IMR-90 (cell line): ENCODE measurements at regions not wholly inside any gene's neighbourhood (a gene's known extent, or its start where the extent isn't known, plus 50 kb on each side); places are given as distances from the start of the nearest gene placed in this dataset.

ENCODE experiments used
- ATAC-seq: fragments of 200-7000 bp; cut with Tn5 transposase; 2 replicates; pipeline ENCODE4 v1.9.1; 2020; ENCODE audit warnings: low read depth, mild to moderate bottlenecking, moderate library complexity
- BruUV-seq: library from RNA; stranded (reverse); fragments of 400-500 nt; replicated peaks from 2 replicates; lab custom pipeline; 2021; lab: Mats Ljungman, UMichigan
- CTCF ChIA-PET: fragments of 300-600 bp; formaldehyde crosslinking; extraction: SDS; loops from one replicate; lab custom pipeline; 2021; ENCODE audit warnings: antibody characterized with exemption; lab: Yijun Ruan, JAX
- POLR2A ChIA-PET: fragments of 300-600 bp; sonication (Branson Sonifier 250); formaldehyde crosslinking; loops from one replicate; lab custom pipeline; 2022; ENCODE audit warnings: antibody characterized with exemption; ENCODE audit not compliant: unreplicated experiment; lab: Charles Lee
- DNase-seq: peaks from one replicate; pipeline ENCODE4 v3.0.0; 2013
- H2AFZ ChIP-seq: replicated peaks from 2 replicates; pipeline ENCODE3; 2013; ENCODE audit warnings: low read length, mild to moderate bottlenecking; ENCODE audit not compliant: poor library complexity
- H2AK5ac ChIP-seq: 2 replicates; pipeline ENCODE4 v1.6.1; 2013; ENCODE audit warnings: low read depth, low read length, inconsistent platforms
- H2AK9ac ChIP-seq: replicated peaks from 2 replicates; pipeline ENCODE3; 2013; ENCODE audit warnings: mild to moderate bottlenecking, low read depth, low read length, moderate library complexity; ENCODE audit not compliant: poor library complexity
- H2BK120ac ChIP-seq: 2 replicates; pipeline ENCODE4 v1.6.1; 2013; ENCODE audit warnings: low read depth, low read length, inconsistent platforms
- H2BK15ac ChIP-seq: 3 replicates; pipeline ENCODE4 v1.6.1; 2013; ENCODE audit warnings: low read depth, low read length, inconsistent platforms
- H2BK20ac ChIP-seq: 2 replicates; pipeline ENCODE4 v1.6.1; 2013; ENCODE audit warnings: low read depth, mild to moderate bottlenecking, inconsistent platforms, low read length, moderate library complexity
- H2BK5ac ChIP-seq: 2 replicates; pipeline ENCODE4 v1.6.1; 2013; ENCODE audit warnings: mild to moderate bottlenecking, low read depth, low read length, inconsistent platforms; ENCODE audit not compliant: poor library complexity, severe bottlenecking
- H3K14ac ChIP-seq: replicated peaks from 2 replicates; pipeline ENCODE4 v1.6.1; 2013; ENCODE audit warnings: low read depth, low read length, inconsistent platforms
- H3K18ac ChIP-seq: 2 replicates; pipeline ENCODE4 v1.6.1; 2013; ENCODE audit warnings: low read depth, low read length, control low read depth
- H3K23ac ChIP-seq: 2 replicates; pipeline ENCODE4 v1.6.1; 2013; ENCODE audit warnings: low read depth, low read length, inconsistent platforms
- H3K27ac ChIP-seq: 2 replicates; pipeline ENCODE4 v1.5.1; 2013; ENCODE audit warnings: mild to moderate bottlenecking, control low read depth, low read length; ENCODE audit not compliant: insufficient read depth
- H3K27me3 ChIP-seq: 2 replicates; pipeline ENCODE4 v1.6.1; 2013; ENCODE audit warnings: low read length; ENCODE audit not compliant: control insufficient read depth, insufficient read depth
- H3K36me3 ChIP-seq: 2 replicates; pipeline ENCODE4 v1.6.1; 2013; ENCODE audit warnings: low read length, mixed read lengths; ENCODE audit not compliant: control insufficient read depth, insufficient read depth
- H3K4ac ChIP-seq: 2 replicates; pipeline ENCODE4 v1.6.1; 2013; ENCODE audit warnings: low read depth, low read length, inconsistent platforms
- H3K4me1 ChIP-seq: 2 replicates; pipeline ENCODE4 v1.6.1; 2013; ENCODE audit warnings: low read length, mixed read lengths; ENCODE audit not compliant: control insufficient read depth, insufficient read depth
- H3K4me2 ChIP-seq: 2 replicates; pipeline ENCODE4 v1.6.1; 2013; ENCODE audit warnings: low read depth, mild to moderate bottlenecking, control low read depth, low read length, moderate library complexity
- H3K4me3 ChIP-seq: 2 replicates; pipeline ENCODE4 v1.5.1; 2013; ENCODE audit warnings: low read depth, mild to moderate bottlenecking, control low read depth, low read length, moderate library complexity; ENCODE audit not compliant: insufficient read depth
- H3K56ac ChIP-seq: 2 replicates; pipeline ENCODE4 v1.6.1; 2013; ENCODE audit warnings: low read length, inconsistent platforms; ENCODE audit not compliant: insufficient read depth; ENCODE audit errors: extremely low read depth
- H3K79me1 ChIP-seq, 2 experiments: 2 replicates each; pipeline ENCODE4 v1.6.1; 2013; ENCODE audit warnings: low read length in 2 of 2, inconsistent platforms in 1 of 2, low read depth in 1 of 2
- H3K9ac ChIP-seq: 2 replicates; pipeline ENCODE4 v1.6.1; 2013; ENCODE audit warnings: low read depth, low read length, control low read depth
- H3K9me1 ChIP-seq: 2 replicates; pipeline ENCODE4 v1.6.1; 2013; ENCODE audit warnings: low read length, inconsistent platforms; ENCODE audit not compliant: insufficient read depth
- H3K9me3 ChIP-seq: 2 replicates; pipeline ENCODE4 v1.6.1; 2013; ENCODE audit warnings: low read length; ENCODE audit not compliant: control insufficient read depth, insufficient read depth
- H4K20me1 ChIP-seq: 2 replicates; pipeline ENCODE4 v1.6.1; 2013; ENCODE audit warnings: low read length, inconsistent platforms; ENCODE audit not compliant: insufficient read depth
- H4K5ac ChIP-seq: 2 replicates; pipeline ENCODE4 v1.6.1; 2013; ENCODE audit warnings: mild to moderate bottlenecking, low read depth, low read length, control low read depth
- H4K8ac ChIP-seq, 2 experiments: 2 replicates each; pipeline ENCODE4 v1.6.1; 2013; ENCODE audit warnings: low read depth in 2 of 2, low read length in 2 of 2, control low read depth in 1 of 2, inconsistent platforms in 1 of 2
- H4K91ac ChIP-seq: 2 replicates; pipeline ENCODE4 v1.6.1; 2013; ENCODE audit warnings: low read depth, low read length, inconsistent platforms; ENCODE audit not compliant: insufficient read depth
- MXI1 ChIP-seq: IDR thresholded peaks from 2 replicates; pipeline ENCODE4 v1.6.1; 2012; ENCODE audit warnings: low read depth, mild to moderate bottlenecking, low read length, moderate library complexity, borderline replicate concordance
- RFX5 ChIP-seq: IDR thresholded peaks from 2 replicates; pipeline ENCODE4 v1.8.0; 2012; ENCODE audit warnings: low read depth, mild to moderate bottlenecking, low read length, moderate library complexity
- SMC3 ChIP-seq: fragments of 150-350 bp; IDR thresholded peaks from 2 replicates; pipeline ENCODE4 v1.6.1; 2016; ENCODE audit warnings: low read depth, mild to moderate bottlenecking, antibody characterized with exemption, low read length, moderate library complexity
- dilution Hi-C: fragments of 300-500 bp; cut with HindIII; formaldehyde crosslinking; loops from one replicate; pipeline ENCODE4 v1.14.3; 2018; ENCODE audit warnings: low sequenced_read_pairs; ENCODE audit not compliant: unreplicated experiment
- in situ Hi-C: fragments of 300-500 bp; cut with MboI; formaldehyde crosslinking; loops from 3 replicates; pipeline ENCODE4 v1.14.3; 2019; ENCODE audit warnings: low sequenced_read_pairs, inconsistent platforms, mixed read lengths
- intact Hi-C: fragments of 100-400 bp; cut with micrococcal nuclease; formaldehyde crosslinking; loops from 2 replicates; pipeline ENCODE4 v1.10.0; 2022
- TF ChIP-seq, protein P1 (sequence below): conservative IDR thresholded peaks from 2 replicates; pipeline ENCODE4 v1.5.1; 2012; ENCODE audit warnings: mild to moderate bottlenecking, low read depth, low read length, improper control_type of control experiment

DNA sequence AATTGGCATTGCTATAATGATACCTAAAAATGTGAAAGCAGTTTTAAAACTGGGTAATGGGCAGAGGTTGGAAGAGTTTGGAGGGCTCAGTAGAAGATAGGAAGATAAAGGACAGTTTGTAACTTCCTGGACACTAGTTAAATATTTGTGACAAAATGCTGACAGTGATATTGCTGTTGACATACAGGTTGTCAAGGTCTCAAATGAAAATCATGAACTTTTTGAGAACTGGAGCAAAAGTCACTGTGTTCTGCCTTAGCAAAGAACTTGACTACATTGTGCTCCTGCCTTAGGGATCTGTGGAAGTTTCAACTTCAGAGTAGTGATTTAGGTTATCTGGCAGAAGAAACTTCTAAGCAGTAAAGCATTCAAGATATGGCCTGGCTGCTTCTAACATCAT, 113.7 kb upstream of the CD96 start:
- CTCF ChIA-PET: no interaction called here
- H3K79me1 ChIP-seq: no peaks in the 10 kb centered on the region
- no peaks in the 10 kb centered on the region for H3K9me3 ChIP-seq
- no peak overlapping the region for H3K9ac ChIP-seq
- no peak overlapping the region for H3K27ac ChIP-seq
- H2BK15ac ChIP-seq: no peak overlapping the region
- no peak overlapping the region for H4K8ac ChIP-seq
- POLR2A ChIA-PET: no interaction called here
- dilution Hi-C loops: no loop called here
- H2AFZ ChIP-seq: no peak overlapping the region
- no peak overlapping the region for H3K4me2 ChIP-seq
- no peaks in the 10 kb centered on the region for H3K4me1 ChIP-seq
- H3K14ac ChIP-seq: no peak overlapping the region
- in situ Hi-C loops: no loop called here
- H3K23ac ChIP-seq: no peak overlapping the region
- no peak overlapping the region for H2AK5ac ChIP-seq
- no peak overlapping the region for H4K91ac ChIP-seq
- BruUV-seq: no TSS peak
- no peak overlapping the region for H3K4me3 ChIP-seq
- no peaks in the 10 kb centered on the region for H3K9me1 ChIP-seq
- intact Hi-C loops: no loop called here
- no peak overlapping the region for H3K18ac ChIP-seq
- no peak overlapping the region for H4K5ac ChIP-seq
- no peak overlapping the region for H3K56ac ChIP-seq
- H3K27me3 ChIP-seq: no peaks in the 10 kb centered on the region
- H2BK120ac ChIP-seq: no peak overlapping the region
- ATAC-seq (no peak), DNase-seq (no peak)
- TF ChIP-seq RFX5 (no peak), MXI1 (no peak), SMC3 (no peak)
- TF ChIP-seq, protein P1, sequence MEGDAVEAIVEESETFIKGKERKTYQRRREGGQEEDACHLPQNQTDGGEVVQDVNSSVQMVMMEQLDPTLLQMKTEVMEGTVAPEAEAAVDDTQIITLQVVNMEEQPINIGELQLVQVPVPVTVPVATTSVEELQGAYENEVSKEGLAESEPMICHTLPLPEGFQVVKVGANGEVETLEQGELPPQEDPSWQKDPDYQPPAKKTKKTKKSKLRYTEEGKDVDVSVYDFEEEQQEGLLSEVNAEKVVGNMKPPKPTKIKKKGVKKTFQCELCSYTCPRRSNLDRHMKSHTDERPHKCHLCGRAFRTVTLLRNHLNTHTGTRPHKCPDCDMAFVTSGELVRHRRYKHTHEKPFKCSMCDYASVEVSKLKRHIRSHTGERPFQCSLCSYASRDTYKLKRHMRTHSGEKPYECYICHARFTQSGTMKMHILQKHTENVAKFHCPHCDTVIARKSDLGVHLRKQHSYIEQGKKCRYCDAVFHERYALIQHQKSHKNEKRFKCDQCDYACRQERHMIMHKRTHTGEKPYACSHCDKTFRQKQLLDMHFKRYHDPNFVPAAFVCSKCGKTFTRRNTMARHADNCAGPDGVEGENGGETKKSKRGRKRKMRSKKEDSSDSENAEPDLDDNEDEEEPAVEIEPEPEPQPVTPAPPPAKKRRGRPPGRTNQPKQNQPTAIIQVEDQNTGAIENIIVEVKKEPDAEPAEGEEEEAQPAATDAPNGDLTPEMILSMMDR: no peak
- H3K36me3 ChIP-seq: no peaks in the 10 kb centered on the region
- H2BK20ac ChIP-seq: no peak overlapping the region
- no peak overlapping the region for H3K4ac ChIP-seq
- no peak overlapping the region for H2AK9ac ChIP-seq
- H4K20me1 ChIP-seq: no peaks in the 10 kb centered on the region
- H2BK5ac ChIP-seq: no peak overlapping the region
